H1 (cell line): ENCODE measurements at regions not wholly inside any gene's neighbourhood (a gene's known extent, or its start where the extent isn't known, plus 50 kb on each side); places are given as distances from the start of the nearest gene placed in this dataset.

ENCODE experiments used
- CTCF ChIA-PET: fragments of 300-600 bp; sonication (Branson Sonifier 250); formaldehyde crosslinking; loops from one replicate; lab custom pipeline; 2021; ENCODE audit not compliant: partially characterized antibody; lab: Charles Lee
- POLR2A ChIA-PET: fragments of 300-600 bp; sonication (Branson Sonifier 250); formaldehyde crosslinking; loops from one replicate; lab custom pipeline; 2021; ENCODE audit warnings: inconsistent platforms; ENCODE audit not compliant: partially characterized antibody; lab: Charles Lee
- DNase-seq, 2 experiments: peaks; one replicate each; pipeline versions ENCODE4 v3.0.0 to v3.0.0-alpha.2; 2010 to 2022; ENCODE audit warnings: low spot score in 2 of 2, low read depth in 1 of 2, mixed read lengths in 1 of 2
- FAIRE-seq: peaks from 2 replicates; lab custom pipeline; 2011; peaks lifted over from hg19 to GRCh38; lab: Jason Lieb, UNC
- H2AFZ ChIP-seq: 2 replicates; pipeline ENCODE4 v1.8.1; 2012; ENCODE audit warnings: low read length, inconsistent platforms
- H2AK5ac ChIP-seq: 2 replicates; pipeline ENCODE4 v1.6.1; 2013; ENCODE audit warnings: low read depth, low read length
- H2BK120ac ChIP-seq: replicated peaks from 2 replicates; pipeline ENCODE3; 2013; ENCODE audit warnings: low read depth, low read length, inconsistent platforms
- H2BK12ac ChIP-seq: 2 replicates; pipeline ENCODE4 v1.6.1; 2013; ENCODE audit warnings: low read depth, low read length
- H2BK15ac ChIP-seq: 2 replicates; pipeline ENCODE4 v1.6.1; 2013; ENCODE audit warnings: low read length
- H2BK20ac ChIP-seq: 2 replicates; pipeline ENCODE4 v1.6.1; 2013; ENCODE audit warnings: low read length
- H2BK5ac ChIP-seq: 2 replicates; pipeline ENCODE4 v1.6.1; 2013; ENCODE audit warnings: low read depth, low read length
- H3K14ac ChIP-seq: 2 replicates; pipeline ENCODE4 v1.6.1; 2013; ENCODE audit warnings: inconsistent platforms; ENCODE audit not compliant: insufficient read length
- H3K18ac ChIP-seq: 2 replicates; pipeline ENCODE4 v1.6.1; 2013; ENCODE audit warnings: low read length; ENCODE audit errors: extremely low read depth
- H3K23ac ChIP-seq: 2 replicates; pipeline ENCODE4 v1.6.1; 2013; ENCODE audit warnings: inconsistent platforms; ENCODE audit not compliant: insufficient read length
- H3K23me2 ChIP-seq: 2 replicates; pipeline ENCODE4 v1.6.1; 2013; ENCODE audit warnings: low read depth, low read length
- H3K27ac ChIP-seq: 2 replicates; pipeline ENCODE4 v1.6.1; 2011; ENCODE audit warnings: low read depth, low read length, inconsistent platforms
- H3K27me3 ChIP-seq, 4 experiments: replicated peaks in 1 of 4; 1 replicate in 1 of 4; 2 replicates in 3 of 4; pipeline versions ENCODE4 v1.6.1 to v1.8.1; 2011 to 2013; ENCODE audit warnings: low read length in 3 of 4, mild to moderate bottlenecking in 3 of 4, inconsistent platforms in 2 of 4, mixed read lengths in 2 of 4, moderate library complexity in 1 of 4; ENCODE audit not compliant: control insufficient read depth in 3 of 4, insufficient read depth in 3 of 4; ENCODE audit errors: extremely low read depth in 1 of 4
- H3K36me3 ChIP-seq, 4 experiments: 2 replicates each; pipeline versions ENCODE4 v1.6.1 to v1.8.1; 2011 to 2013; ENCODE audit warnings: mild to moderate bottlenecking in 4 of 4, low read length in 3 of 4, moderate library complexity in 2 of 4, control low read depth in 1 of 4, inconsistent platforms in 1 of 4; ENCODE audit not compliant: insufficient read depth in 4 of 4, control insufficient read depth in 2 of 4
- H3K4ac ChIP-seq: replicated peaks from 2 replicates; pipeline ENCODE3; 2013; ENCODE audit warnings: low read length, low read depth, mixed read lengths, inconsistent platforms; ENCODE audit not compliant: insufficient read length
- H3K4me1 ChIP-seq, 4 experiments: replicated peaks in 1 of 4; 1 replicate in 1 of 4; 2 replicates in 3 of 4; pipeline versions ENCODE4 v1.6.1 to v1.8.1; 2011 to 2013; ENCODE audit warnings: low read length in 3 of 4, inconsistent platforms in 2 of 4, mixed read lengths in 1 of 4; ENCODE audit not compliant: insufficient read depth in 4 of 4, control insufficient read depth in 3 of 4
- H3K4me2 ChIP-seq, 2 experiments: 2 replicates each; pipeline versions ENCODE4 v1.6.1 to v1.8.1; 2011 to 2013; ENCODE audit warnings: low read depth in 2 of 2, low read length in 2 of 2, control low read depth in 1 of 2, inconsistent platforms in 1 of 2, mild to moderate bottlenecking in 1 of 2; ENCODE audit not compliant: insufficient read depth in 1 of 2
- H3K4me3 ChIP-seq, 4 experiments: fragments of 200-600, 300-600 bp in 1 of 4; sonication (generic), shearing (Covaris generic), sonication (Bioruptor Twin) in 1 of 4; 2 replicates each; pipeline versions ENCODE4 v1.5.1 to v1.8.1; 2011 to 2016; ENCODE audit warnings: low read length in 4 of 4, low read depth in 3 of 4, control low read depth in 2 of 4, inconsistent platforms in 2 of 4, mild to moderate bottlenecking in 2 of 4, mixed read lengths in 1 of 4, moderate library complexity in 1 of 4; ENCODE audit not compliant: insufficient read depth in 2 of 4; ENCODE audit errors: extremely low read depth in 1 of 4
- H3K56ac ChIP-seq: replicated peaks from 2 replicates; pipeline ENCODE3; 2013; ENCODE audit warnings: low read depth, mild to moderate bottlenecking, mixed read lengths, low read length, inconsistent platforms; ENCODE audit not compliant: insufficient read length
- H3K79me1 ChIP-seq: 2 replicates; pipeline ENCODE4 v1.6.1; 2013; ENCODE audit warnings: low read depth, low read length, control low read depth
- H3K79me2 ChIP-seq, 2 experiments: 2 replicates each; pipeline versions ENCODE4 v1.6.1 to v1.8.1; 2012 to 2013; ENCODE audit warnings: low read length in 2 of 2, mild to moderate bottlenecking in 2 of 2, inconsistent platforms in 1 of 2; ENCODE audit not compliant: insufficient read depth in 2 of 2, control insufficient read depth in 1 of 2
- H3K9ac ChIP-seq, 4 experiments: replicated peaks in 1 of 4; 1 replicate in 1 of 4; 2 replicates in 3 of 4; pipeline versions ENCODE4 v1.6.1 to v1.8.1; 2011 to 2013; ENCODE audit warnings: low read depth in 3 of 4, low read length in 3 of 4, control low read depth in 2 of 4, mild to moderate bottlenecking in 2 of 4, moderate library complexity in 2 of 4, inconsistent platforms in 1 of 4; ENCODE audit errors: extremely low read depth in 1 of 4
- H3K9me3 ChIP-seq, 2 experiments: 2 replicates each; pipeline versions ENCODE4 v1.6.1 to v1.8.1; 2012 to 2013; ENCODE audit warnings: mild to moderate bottlenecking in 2 of 2, moderate library complexity in 2 of 2, control low read depth in 1 of 2, inconsistent platforms in 1 of 2, low read depth in 1 of 2, low read length in 1 of 2, mixed read lengths in 1 of 2; ENCODE audit not compliant: insufficient read depth in 2 of 2
- H4K20me1 ChIP-seq, 2 experiments: replicated peaks in 1 of 2; 2 replicates each; pipeline versions ENCODE3 to v1.8.1; 2011 to 2013; ENCODE audit warnings: inconsistent platforms in 2 of 2, low read length in 2 of 2, mild to moderate bottlenecking in 1 of 2; ENCODE audit not compliant: insufficient read depth in 2 of 2, control insufficient read depth in 1 of 2
- H4K5ac ChIP-seq: 2 replicates; pipeline ENCODE4 v1.6.1; 2013; ENCODE audit warnings: low read length, low read depth, mixed read lengths, inconsistent platforms; ENCODE audit not compliant: insufficient read length
- H4K8ac ChIP-seq: 2 replicates; pipeline ENCODE4 v1.8.0; 2013; ENCODE audit warnings: mild to moderate bottlenecking, moderate library complexity, low read length, inconsistent platforms; ENCODE audit not compliant: insufficient read depth; ENCODE audit errors: extremely low read depth
- H4K91ac ChIP-seq: replicated peaks from 2 replicates; pipeline ENCODE3; 2013; ENCODE audit warnings: low read length, mixed read lengths, inconsistent platforms; ENCODE audit not compliant: insufficient read length
- CHD2 ChIP-seq: IDR thresholded peaks from 2 replicates; pipeline ENCODE4 v1.6.1; 2012; ENCODE audit warnings: low read length, improper control_type of control experiment
- GTF2F1 ChIP-seq: IDR thresholded peaks from 2 replicates; pipeline ENCODE4 v1.6.1; 2012; ENCODE audit warnings: low read depth, low read length, improper control_type of control experiment, borderline replicate concordance
- JUN ChIP-seq: IDR thresholded peaks from 2 replicates; pipeline ENCODE4 v1.6.1; 2011; ENCODE audit warnings: low read depth, mild to moderate bottlenecking, improper control_type of control experiment, low read length
- WGBS, 2 experiments: shearing (Covaris generic) in 1 of 2; methylation state at CpG; one replicate each; pipeline versions ENCODE4 v1.1.6 to v1.1.7; 2013 to 2015; ENCODE audit warnings: low lambda C conversion rate in 2 of 2, mixed read lengths in 2 of 2, inconsistent platforms in 1 of 2, low coverage in 1 of 2, missing lambda C conversion rate in 1 of 2; ENCODE audit not compliant: insufficient replicate concordance in 2 of 2, insufficient coverage in 1 of 2, insufficient read length in 1 of 2; ENCODE audit errors: extremely low coverage in 1 of 2, missing lambda C conversion rate in 1 of 2; 5-methylcytosine and 5-hydroxymethylcytosine counted together

- Histone ChIP-seq H3K4me1 (0 out of 7 replicates have a peak, but pooled peaks cover 0 to 2% (median 0%) of the 10 kb centered on the region in 4 experiments), H3K23ac (no peak overlapping the region), H4K8ac (no peak overlapping the region), H2BK5ac (no peak overlapping the region), H3K9me3 (no peaks in the 10 kb centered on the region), H3K27ac (no peak overlapping the region), H2AFZ (no peak overlapping the region), H3K79me1 (no peaks in the 10 kb centered on the region), H3K27me3 (no peaks in the 10 kb centered on the region; a peak in 1 of 7 replicates), H2BK12ac (no peak overlapping the region), H3K79me2 (no peaks in the 10 kb centered on the region), H2BK15ac (no peak overlapping the region), H4K91ac (no peak overlapping the region), H3K14ac (no peak overlapping the region), H3K56ac (no peak overlapping the region), H3K4ac (no peak overlapping the region), H3K36me3 (no peaks in the 10 kb centered on the region), H4K20me1 (no peaks in the 10 kb centered on the region), H2BK120ac (no peak overlapping the region), H4K5ac (no peak overlapping the region), H3K18ac (no peak overlapping the region), H3K23me2 (no peaks in the 10 kb centered on the region), H2BK20ac (no peak overlapping the region), H3K4me2 (no peak overlapping the region), H2AK5ac (no peak overlapping the region), H3K9ac (no peak overlapping the region), H3K4me3 (no peak overlapping the region)
- FAIRE-seq = no peak
- CTCF ChIA-PET = interaction anchor here (0.7 to 2.3 kb wide), 3 partner anchors 8 to 96 kb away, joined by 4 to 16 read pairs (median 4); no protein-coding TSS in a partner anchor
- 90% methylated on average over 8 of the region's 8 CpGs; no CpG with 5 or more reads in 1 of the 2 experiments for WGBS, 2 experiments
- no peak for DNase-seq
- POLR2A ChIA-PET = no interaction called here
- TF ChIP-seq CHD2 (no peak), GTF2F1 (no peak), JUN (no peak)
Observed at GRCh38 chr7:3107889-3108570, 64.4 kb upstream of the CARD11 start.
